IMR-90 (cell line): ENCODE measurements at regions not wholly inside any gene's neighbourhood (a gene's known extent, or its start where the extent isn't known, plus 50 kb on each side); places are given as distances from the start of the nearest gene placed in this dataset.

Source experiments
- ATAC-seq: fragments of 200-7000 bp; cut with Tn5 transposase; 2 replicates; pipeline ENCODE4 v1.9.1; 2020; ENCODE audit warnings: low read depth, mild to moderate bottlenecking, moderate library complexity
- BruUV-seq: library from RNA; stranded (reverse); fragments of 400-500 nt; replicated peaks from 2 replicates; lab custom pipeline; 2021; lab: Mats Ljungman, UMichigan
- CTCF ChIA-PET: fragments of 300-600 bp; formaldehyde crosslinking; extraction: SDS; loops from one replicate; lab custom pipeline; 2021; ENCODE audit warnings: antibody characterized with exemption; lab: Yijun Ruan, JAX
- POLR2A ChIA-PET: fragments of 300-600 bp; sonication (Branson Sonifier 250); formaldehyde crosslinking; loops from one replicate; lab custom pipeline; 2022; ENCODE audit warnings: antibody characterized with exemption; ENCODE audit not compliant: unreplicated experiment; lab: Charles Lee
- DNase-seq: peaks from one replicate; pipeline ENCODE4 v3.0.0; 2013
- H2AFZ ChIP-seq: replicated peaks from 2 replicates; pipeline ENCODE3; 2013; ENCODE audit warnings: low read length, mild to moderate bottlenecking; ENCODE audit not compliant: poor library complexity
- H2AK5ac ChIP-seq: 2 replicates; pipeline ENCODE4 v1.6.1; 2013; ENCODE audit warnings: low read depth, low read length, inconsistent platforms
- H2AK9ac ChIP-seq: replicated peaks from 2 replicates; pipeline ENCODE3; 2013; ENCODE audit warnings: mild to moderate bottlenecking, low read depth, low read length, moderate library complexity; ENCODE audit not compliant: poor library complexity
- H2BK120ac ChIP-seq: 2 replicates; pipeline ENCODE4 v1.6.1; 2013; ENCODE audit warnings: low read depth, low read length, inconsistent platforms
- H2BK15ac ChIP-seq: 3 replicates; pipeline ENCODE4 v1.6.1; 2013; ENCODE audit warnings: low read depth, low read length, inconsistent platforms
- H2BK20ac ChIP-seq: 2 replicates; pipeline ENCODE4 v1.6.1; 2013; ENCODE audit warnings: low read depth, mild to moderate bottlenecking, inconsistent platforms, low read length, moderate library complexity
- H2BK5ac ChIP-seq: 2 replicates; pipeline ENCODE4 v1.6.1; 2013; ENCODE audit warnings: mild to moderate bottlenecking, low read depth, low read length, inconsistent platforms; ENCODE audit not compliant: poor library complexity, severe bottlenecking
- H3K14ac ChIP-seq: replicated peaks from 2 replicates; pipeline ENCODE4 v1.6.1; 2013; ENCODE audit warnings: low read depth, low read length, inconsistent platforms
- H3K18ac ChIP-seq: 2 replicates; pipeline ENCODE4 v1.6.1; 2013; ENCODE audit warnings: low read depth, low read length, control low read depth
- H3K23ac ChIP-seq: 2 replicates; pipeline ENCODE4 v1.6.1; 2013; ENCODE audit warnings: low read depth, low read length, inconsistent platforms
- H3K27ac ChIP-seq: 2 replicates; pipeline ENCODE4 v1.5.1; 2013; ENCODE audit warnings: mild to moderate bottlenecking, control low read depth, low read length; ENCODE audit not compliant: insufficient read depth
- H3K27me3 ChIP-seq: 2 replicates; pipeline ENCODE4 v1.6.1; 2013; ENCODE audit warnings: low read length; ENCODE audit not compliant: control insufficient read depth, insufficient read depth
- H3K36me3 ChIP-seq: 2 replicates; pipeline ENCODE4 v1.6.1; 2013; ENCODE audit warnings: low read length, mixed read lengths; ENCODE audit not compliant: control insufficient read depth, insufficient read depth
- H3K4ac ChIP-seq: 2 replicates; pipeline ENCODE4 v1.6.1; 2013; ENCODE audit warnings: low read depth, low read length, inconsistent platforms
- H3K4me1 ChIP-seq: 2 replicates; pipeline ENCODE4 v1.6.1; 2013; ENCODE audit warnings: low read length, mixed read lengths; ENCODE audit not compliant: control insufficient read depth, insufficient read depth
- H3K4me2 ChIP-seq: 2 replicates; pipeline ENCODE4 v1.6.1; 2013; ENCODE audit warnings: low read depth, mild to moderate bottlenecking, control low read depth, low read length, moderate library complexity
- H3K4me3 ChIP-seq: 2 replicates; pipeline ENCODE4 v1.5.1; 2013; ENCODE audit warnings: low read depth, mild to moderate bottlenecking, control low read depth, low read length, moderate library complexity; ENCODE audit not compliant: insufficient read depth
- H3K56ac ChIP-seq: 2 replicates; pipeline ENCODE4 v1.6.1; 2013; ENCODE audit warnings: low read length, inconsistent platforms; ENCODE audit not compliant: insufficient read depth; ENCODE audit errors: extremely low read depth
- H3K79me1 ChIP-seq, 2 experiments: 2 replicates each; pipeline ENCODE4 v1.6.1; 2013; ENCODE audit warnings: low read length in 2 of 2, inconsistent platforms in 1 of 2, low read depth in 1 of 2
- H3K9ac ChIP-seq: 2 replicates; pipeline ENCODE4 v1.6.1; 2013; ENCODE audit warnings: low read depth, low read length, control low read depth
- H3K9me1 ChIP-seq: 2 replicates; pipeline ENCODE4 v1.6.1; 2013; ENCODE audit warnings: low read length, inconsistent platforms; ENCODE audit not compliant: insufficient read depth
- H3K9me3 ChIP-seq: 2 replicates; pipeline ENCODE4 v1.6.1; 2013; ENCODE audit warnings: low read length; ENCODE audit not compliant: control insufficient read depth, insufficient read depth
- H4K20me1 ChIP-seq: 2 replicates; pipeline ENCODE4 v1.6.1; 2013; ENCODE audit warnings: low read length, inconsistent platforms; ENCODE audit not compliant: insufficient read depth
- H4K5ac ChIP-seq: 2 replicates; pipeline ENCODE4 v1.6.1; 2013; ENCODE audit warnings: mild to moderate bottlenecking, low read depth, low read length, control low read depth
- H4K8ac ChIP-seq, 2 experiments: 2 replicates each; pipeline ENCODE4 v1.6.1; 2013; ENCODE audit warnings: low read depth in 2 of 2, low read length in 2 of 2, control low read depth in 1 of 2, inconsistent platforms in 1 of 2
- H4K91ac ChIP-seq: 2 replicates; pipeline ENCODE4 v1.6.1; 2013; ENCODE audit warnings: low read depth, low read length, inconsistent platforms; ENCODE audit not compliant: insufficient read depth
- BHLHE40 ChIP-seq: fragments of 150-350 bp; IDR thresholded peaks from 2 replicates; pipeline ENCODE4 v1.6.1; 2016; ENCODE audit warnings: mild to moderate bottlenecking, low read depth, low read length
- CEBPB ChIP-seq: IDR thresholded peaks from 2 replicates; pipeline ENCODE4 v1.6.1; 2012; ENCODE audit warnings: low read depth, low read length, improper control_type of control experiment
- CHD1 ChIP-seq: IDR thresholded peaks from 2 replicates; pipeline ENCODE4 v1.6.1; 2012; ENCODE audit warnings: low read depth, low read length, improper control_type of control experiment
- ELK1 ChIP-seq: fragments of 150-350 bp; IDR thresholded peaks from 2 replicates; pipeline ENCODE4 v1.6.1; 2016; ENCODE audit warnings: low read depth, mild to moderate bottlenecking, low read length, moderate library complexity, borderline replicate concordance
- FOS ChIP-seq: fragments of 150-350 bp; IDR thresholded peaks from 2 replicates; pipeline ENCODE4 v1.6.1; 2016; ENCODE audit warnings: low read depth, low read length
- MAFK ChIP-seq: IDR thresholded peaks from 2 replicates; pipeline ENCODE4 v1.6.1; 2012; ENCODE audit warnings: low read depth, low read length, improper control_type of control experiment
- MAZ ChIP-seq: IDR thresholded peaks from 2 replicates; pipeline ENCODE4 v1.6.1; 2012; ENCODE audit warnings: low read depth, mild to moderate bottlenecking, low read length, improper control_type of control experiment, moderate library complexity, borderline replicate concordance
- MXI1 ChIP-seq: IDR thresholded peaks from 2 replicates; pipeline ENCODE4 v1.6.1; 2012; ENCODE audit warnings: low read depth, mild to moderate bottlenecking, low read length, moderate library complexity, borderline replicate concordance
- NFE2L2 ChIP-seq: fragments of 150-350 bp; IDR thresholded peaks from 2 replicates; pipeline ENCODE4 v1.6.1; 2016; ENCODE audit warnings: low read depth, mild to moderate bottlenecking, low read length
- POLR2A ChIP-seq: IDR thresholded peaks from 2 replicates; pipeline ENCODE4 v1.6.1; 2012; ENCODE audit warnings: mild to moderate bottlenecking, low read depth, low read length
- RAD21 ChIP-seq: IDR thresholded peaks from 2 replicates; pipeline ENCODE4 v1.6.1; 2012; ENCODE audit warnings: low read length, improper control_type of control experiment
- RCOR1 ChIP-seq: IDR thresholded peaks from 2 replicates; pipeline ENCODE4 v1.6.1; 2012; ENCODE audit warnings: mild to moderate bottlenecking, low read length, improper control_type of control experiment; ENCODE audit not compliant: insufficient replicate concordance
- RFX5 ChIP-seq: IDR thresholded peaks from 2 replicates; pipeline ENCODE4 v1.8.0; 2012; ENCODE audit warnings: low read depth, mild to moderate bottlenecking, low read length, moderate library complexity
- SMC3 ChIP-seq: fragments of 150-350 bp; IDR thresholded peaks from 2 replicates; pipeline ENCODE4 v1.6.1; 2016; ENCODE audit warnings: low read depth, mild to moderate bottlenecking, antibody characterized with exemption, low read length, moderate library complexity
- USF2 ChIP-seq: fragments of 150-350 bp; IDR thresholded peaks from 2 replicates; pipeline ENCODE4 v1.6.1; 2017; ENCODE audit warnings: mild to moderate bottlenecking, antibody characterized with exemption, low read length, low read depth
- WGBS, 2 experiments: methylation state at CpG; one replicate each; pipeline versions ENCODE4 v1.1.5 to v1.1.7; 2013; ENCODE audit warnings: missing lambda C conversion rate in 2 of 2; ENCODE audit not compliant: insufficient read length in 1 of 2; ENCODE audit errors: extremely low coverage in 2 of 2; 5-methylcytosine and 5-hydroxymethylcytosine counted together
- dilution Hi-C: fragments of 300-500 bp; cut with HindIII; formaldehyde crosslinking; loops from one replicate; pipeline ENCODE4 v1.14.3; 2018; ENCODE audit warnings: low sequenced_read_pairs; ENCODE audit not compliant: unreplicated experiment
- in situ Hi-C: fragments of 300-500 bp; cut with MboI; formaldehyde crosslinking; loops from 3 replicates; pipeline ENCODE4 v1.14.3; 2019; ENCODE audit warnings: low sequenced_read_pairs, inconsistent platforms, mixed read lengths
- intact Hi-C: fragments of 100-400 bp; cut with micrococcal nuclease; formaldehyde crosslinking; loops from 2 replicates; pipeline ENCODE4 v1.10.0; 2022
- TF ChIP-seq, protein P1 (sequence below): conservative IDR thresholded peaks from 2 replicates; pipeline ENCODE4 v1.5.1; 2012; ENCODE audit warnings: mild to moderate bottlenecking, low read depth, low read length, improper control_type of control experiment

DNA sequence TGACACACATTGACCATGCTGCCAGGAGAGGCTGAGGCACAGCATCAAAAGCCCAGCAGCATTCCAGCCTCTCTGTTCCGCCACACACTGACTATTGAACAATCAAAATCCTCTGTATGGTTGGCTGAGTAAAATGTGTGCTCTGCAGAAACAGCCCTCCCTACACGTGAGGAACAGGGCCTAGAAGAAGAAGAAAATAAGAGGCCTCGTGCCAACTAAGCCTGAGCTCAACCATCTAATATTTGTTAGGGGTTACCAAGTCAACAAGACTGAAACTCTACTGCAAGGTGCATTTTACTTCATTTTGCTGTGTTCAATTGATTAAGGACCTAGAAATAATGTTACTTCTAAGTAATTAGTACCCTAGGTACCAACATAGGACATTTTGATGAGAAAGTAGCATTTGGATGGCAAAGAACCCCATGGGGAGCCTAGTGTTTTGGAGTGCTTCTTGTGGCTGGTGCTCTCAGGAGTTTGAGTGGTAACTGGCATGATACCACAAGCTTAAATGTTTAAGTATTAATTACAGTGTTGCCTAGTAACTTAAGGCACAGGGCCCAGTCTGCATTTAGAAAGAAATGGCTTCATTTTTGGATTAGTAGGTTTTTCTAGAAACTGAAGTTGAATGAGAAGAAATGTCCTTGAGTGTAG is 146.6 kb upstream of the PLN start:
- no peak overlapping the region for H3K23ac ChIP-seq
- H2BK15ac ChIP-seq: no peak overlapping the region
- no peaks in the 10 kb centered on the region for H3K4me1 ChIP-seq
- H3K9me3 ChIP-seq: no peaks in the 10 kb centered on the region
- ATAC-seq (no peak), DNase-seq (no peak)
- no TSS peak for BruUV-seq
- no peak overlapping the region for H3K4me2 ChIP-seq
- H3K4me3 ChIP-seq: no peak overlapping the region
- in situ Hi-C loops (no loop called here), dilution Hi-C loops (no loop called here), intact Hi-C loops (no loop called here)
- H3K36me3 ChIP-seq: no peaks in the 10 kb centered on the region
- H3K27ac ChIP-seq: no peak overlapping the region
- no peak overlapping the region for H2AFZ ChIP-seq
- no peaks in the 10 kb centered on the region for H4K20me1 ChIP-seq
- no peak overlapping the region for H2AK9ac ChIP-seq
- POLR2A ChIA-PET: no interaction called here
- no peak overlapping the region for H3K9ac ChIP-seq
- H2AK5ac ChIP-seq: no peak overlapping the region
- TF ChIP-seq FOS: no peak
- TF ChIP-seq USF2: no peak
- no peak for TF ChIP-seq BHLHE40
- no peak for TF ChIP-seq ELK1
- no peak for TF ChIP-seq RAD21
- TF ChIP-seq MAFK: no peak
- TF ChIP-seq CEBPB: no peak
- no peak for TF ChIP-seq RFX5
- TF ChIP-seq MXI1: no peak
- no peak for TF ChIP-seq NFE2L2
- TF ChIP-seq, protein P1, sequence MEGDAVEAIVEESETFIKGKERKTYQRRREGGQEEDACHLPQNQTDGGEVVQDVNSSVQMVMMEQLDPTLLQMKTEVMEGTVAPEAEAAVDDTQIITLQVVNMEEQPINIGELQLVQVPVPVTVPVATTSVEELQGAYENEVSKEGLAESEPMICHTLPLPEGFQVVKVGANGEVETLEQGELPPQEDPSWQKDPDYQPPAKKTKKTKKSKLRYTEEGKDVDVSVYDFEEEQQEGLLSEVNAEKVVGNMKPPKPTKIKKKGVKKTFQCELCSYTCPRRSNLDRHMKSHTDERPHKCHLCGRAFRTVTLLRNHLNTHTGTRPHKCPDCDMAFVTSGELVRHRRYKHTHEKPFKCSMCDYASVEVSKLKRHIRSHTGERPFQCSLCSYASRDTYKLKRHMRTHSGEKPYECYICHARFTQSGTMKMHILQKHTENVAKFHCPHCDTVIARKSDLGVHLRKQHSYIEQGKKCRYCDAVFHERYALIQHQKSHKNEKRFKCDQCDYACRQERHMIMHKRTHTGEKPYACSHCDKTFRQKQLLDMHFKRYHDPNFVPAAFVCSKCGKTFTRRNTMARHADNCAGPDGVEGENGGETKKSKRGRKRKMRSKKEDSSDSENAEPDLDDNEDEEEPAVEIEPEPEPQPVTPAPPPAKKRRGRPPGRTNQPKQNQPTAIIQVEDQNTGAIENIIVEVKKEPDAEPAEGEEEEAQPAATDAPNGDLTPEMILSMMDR: no peak
- no peak for TF ChIP-seq CHD1
- no peak for TF ChIP-seq RCOR1
- TF ChIP-seq MAZ: no peak
- no peak for TF ChIP-seq POLR2A
- TF ChIP-seq SMC3: no peak
- H3K79me1 ChIP-seq: no peaks in the 10 kb centered on the region
- H4K8ac ChIP-seq: no peak overlapping the region
- H3K18ac ChIP-seq: no peak overlapping the region
- H2BK120ac ChIP-seq: no peak overlapping the region
- H3K56ac ChIP-seq: no peak overlapping the region
- WGBS, 2 experiments: no CpG with 5 or more reads among the region's 3 CpGs
- CTCF ChIA-PET: no interaction called here
- no peak overlapping the region for H4K5ac ChIP-seq
- H3K14ac ChIP-seq: no peak overlapping the region
- H3K4ac ChIP-seq: no peak overlapping the region
- no peak overlapping the region for H4K91ac ChIP-seq
- no peak overlapping the region for H2BK20ac ChIP-seq
- no peak overlapping the region for H2BK5ac ChIP-seq
- H3K27me3 ChIP-seq: no peaks in the 10 kb centered on the region
- H3K9me1 ChIP-seq: no peaks in the 10 kb centered on the region
